ENCODE measurements at regions not wholly inside any gene's neighbourhood (a gene's known extent, or its start where the extent isn't known, plus 50 kb on each side); places are given as distances from the start of the nearest gene placed in this dataset.
A peak's percentile ranks its signal among the peaks of the same experiment; 100 is the strongest.
"Not testable (repeated sequence)": the region's sequence is repeated elsewhere in the genome, so short reads cannot be mapped to it uniquely, and the experiment has no call there.

DNA sequence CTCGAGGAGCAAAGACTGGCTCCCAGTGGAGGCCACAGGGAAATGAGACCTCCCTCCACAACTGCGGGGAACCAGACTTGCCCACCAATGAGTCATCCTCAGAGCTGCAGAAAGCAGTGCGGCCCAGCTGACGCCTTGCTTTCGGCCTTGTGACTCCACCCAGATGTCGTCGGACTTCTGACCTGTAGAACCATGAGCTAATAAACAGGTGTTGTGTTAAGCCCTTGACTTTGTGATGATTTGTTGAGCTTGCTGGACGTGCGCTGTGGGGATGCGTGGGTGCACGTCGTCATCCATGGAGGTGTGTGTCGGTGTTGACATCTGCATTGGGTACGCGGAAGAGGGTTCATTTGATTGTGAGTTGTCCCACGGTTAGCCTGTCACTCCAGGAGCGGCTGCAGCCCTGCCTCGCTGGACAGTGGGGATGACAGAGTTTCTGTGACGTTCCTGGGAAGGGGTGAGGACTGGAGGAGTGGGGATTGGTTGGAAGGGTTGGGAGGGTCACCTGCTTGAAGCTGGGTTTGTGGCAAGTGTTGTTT lies 154.1 kb downstream of the SH3BP4 start:
- Histone ChIP-seq H3K36me3 (ENCODE audit: control insufficient read depth, insufficient read depth, low read length) (no peaks in the 10 kb centered on the region), H3K27me3 (ENCODE audit: control insufficient read depth, insufficient read depth, low read length) (no peaks in the 10 kb centered on the region), H3K4me3 (ENCODE audit: low read depth, low read length) (no peak overlapping the region)
- TF ChIP-seq, protein P1, sequence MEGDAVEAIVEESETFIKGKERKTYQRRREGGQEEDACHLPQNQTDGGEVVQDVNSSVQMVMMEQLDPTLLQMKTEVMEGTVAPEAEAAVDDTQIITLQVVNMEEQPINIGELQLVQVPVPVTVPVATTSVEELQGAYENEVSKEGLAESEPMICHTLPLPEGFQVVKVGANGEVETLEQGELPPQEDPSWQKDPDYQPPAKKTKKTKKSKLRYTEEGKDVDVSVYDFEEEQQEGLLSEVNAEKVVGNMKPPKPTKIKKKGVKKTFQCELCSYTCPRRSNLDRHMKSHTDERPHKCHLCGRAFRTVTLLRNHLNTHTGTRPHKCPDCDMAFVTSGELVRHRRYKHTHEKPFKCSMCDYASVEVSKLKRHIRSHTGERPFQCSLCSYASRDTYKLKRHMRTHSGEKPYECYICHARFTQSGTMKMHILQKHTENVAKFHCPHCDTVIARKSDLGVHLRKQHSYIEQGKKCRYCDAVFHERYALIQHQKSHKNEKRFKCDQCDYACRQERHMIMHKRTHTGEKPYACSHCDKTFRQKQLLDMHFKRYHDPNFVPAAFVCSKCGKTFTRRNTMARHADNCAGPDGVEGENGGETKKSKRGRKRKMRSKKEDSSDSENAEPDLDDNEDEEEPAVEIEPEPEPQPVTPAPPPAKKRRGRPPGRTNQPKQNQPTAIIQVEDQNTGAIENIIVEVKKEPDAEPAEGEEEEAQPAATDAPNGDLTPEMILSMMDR (IDR thresholded peaks at IDR 0.05; ENCODE audit: insufficient read depth, low read length, poor library complexity, severe bottlenecking): no peak
- DNase-seq (ENCODE audit: low read depth): no peak

DNA sequence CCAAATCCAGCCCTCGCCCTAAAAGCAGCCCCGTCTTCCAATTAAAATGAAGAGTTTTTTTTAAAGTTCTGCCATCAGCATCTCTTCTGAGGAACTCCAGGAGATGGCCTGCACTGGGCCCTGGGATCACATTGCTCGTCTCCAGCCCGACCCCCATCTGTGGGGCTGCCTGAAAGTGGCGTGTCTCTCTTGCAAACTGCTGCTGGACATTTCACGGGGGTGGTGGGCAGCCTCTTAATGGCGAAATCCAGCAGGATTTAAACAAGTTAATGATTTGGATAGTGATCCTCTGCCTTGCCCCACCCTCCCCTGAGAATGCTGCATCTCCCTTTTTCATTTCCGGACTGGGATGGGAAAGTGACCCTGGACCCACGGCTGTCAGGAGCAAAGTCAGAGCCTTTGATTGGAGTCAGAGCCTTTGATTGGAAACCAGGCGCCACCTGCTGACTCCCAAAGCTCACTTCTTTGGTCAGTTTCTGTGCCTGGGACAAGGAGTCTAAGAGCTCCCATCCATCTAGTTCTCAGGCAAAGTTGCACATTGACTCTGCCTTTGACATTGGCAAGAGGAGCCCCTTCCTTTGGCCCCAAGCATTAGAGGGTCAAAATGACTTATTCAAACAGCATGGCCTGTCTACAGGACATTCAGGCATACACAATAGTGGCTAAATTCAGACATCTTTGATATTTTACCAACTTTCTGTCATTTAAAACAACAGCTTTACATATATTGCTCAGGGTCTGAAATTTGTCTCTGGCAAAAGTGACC lies 155.2 kb downstream of the SH3BP4 start:
- Histone ChIP-seq H3K4me3 (ENCODE audit: low read depth, low read length) (no peak overlapping the region), H3K27me3 (ENCODE audit: control insufficient read depth, insufficient read depth, low read length) (no peaks in the 10 kb centered on the region), H3K36me3 (ENCODE audit: control insufficient read depth, insufficient read depth, low read length) (no peaks in the 10 kb centered on the region)
- DNase-seq (ENCODE audit: low read depth): peak; percentile 25
- TF ChIP-seq, protein P1 (IDR thresholded peaks at IDR 0.05; ENCODE audit: insufficient read depth, low read length, poor library complexity, severe bottlenecking): peak; percentile 81

DNA sequence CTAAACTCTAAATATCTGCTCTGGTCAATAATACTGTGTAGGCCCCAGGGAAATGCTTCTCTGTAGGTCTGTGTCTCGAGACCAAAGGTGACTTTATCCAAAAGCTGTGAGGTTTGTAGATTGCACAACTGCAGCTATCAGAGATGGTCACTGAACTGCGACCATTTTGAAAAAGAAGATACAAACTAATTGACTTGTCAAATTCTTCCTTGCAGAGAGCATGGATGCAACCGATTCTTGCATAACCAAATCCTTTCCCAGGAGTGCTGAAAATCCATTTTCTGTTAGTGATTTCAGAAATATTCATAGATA lies 155.8 kb downstream of the SH3BP4 start:
- DNase-seq (ENCODE audit: low read depth): no peak
- TF ChIP-seq, protein P1 (IDR thresholded peaks at IDR 0.05; ENCODE audit: insufficient read depth, low read length, poor library complexity, severe bottlenecking): no peak
- H3K36me3 ChIP-seq (ENCODE audit: control insufficient read depth, insufficient read depth, low read length): no peaks in the 10 kb centered on the region
- no peak overlapping the region for H3K4me3 ChIP-seq (ENCODE audit: low read depth, low read length)
- no peaks in the 10 kb centered on the region for H3K27me3 ChIP-seq (ENCODE audit: control insufficient read depth, insufficient read depth, low read length)

DNA sequence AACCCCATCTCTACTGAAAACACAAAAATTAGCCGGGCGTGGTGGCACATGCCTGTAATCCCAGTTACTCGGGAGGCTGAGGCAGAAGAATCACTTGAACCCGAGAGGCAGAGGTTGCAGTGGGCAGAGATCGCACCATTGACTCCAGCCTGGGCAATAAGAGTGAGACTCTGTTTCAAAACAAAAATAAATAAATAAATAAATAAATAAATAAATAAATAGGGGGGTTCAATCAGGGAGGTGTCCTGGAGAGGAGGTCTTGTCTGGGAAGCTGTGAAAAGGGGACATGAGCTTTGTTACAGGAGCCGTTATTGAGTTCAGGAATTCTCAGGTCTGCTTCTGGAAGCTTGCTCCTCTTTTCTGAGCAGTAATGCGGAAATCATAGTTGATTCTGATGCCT lies 157.7 kb downstream of the SH3BP4 start:
- H3K27me3 ChIP-seq (ENCODE audit: control insufficient read depth, insufficient read depth, low read length); H3K4me3 ChIP-seq (ENCODE audit: low read depth, low read length); H3K36me3 ChIP-seq (ENCODE audit: control insufficient read depth, insufficient read depth, low read length); DNase-seq (ENCODE audit: low read depth): not testable (repeated sequence)

- Histone ChIP-seq H3K4me3 (ENCODE audit: low read depth, low read length) (no peak overlapping the region), H3K27me3 (ENCODE audit: control insufficient read depth, insufficient read depth, low read length) (no peaks in the 10 kb centered on the region), H3K36me3 (ENCODE audit: control insufficient read depth, insufficient read depth, low read length) (no peaks in the 10 kb centered on the region)
- DNase-seq (ENCODE audit: low read depth): no peak
- TF ChIP-seq, protein P1 (IDR thresholded peaks at IDR 0.05; ENCODE audit: insufficient read depth, low read length, poor library complexity, severe bottlenecking): no peak
Observed at GRCh38 chr2:235112365-235112764, 160.5 kb downstream of the SH3BP4 start.

- Histone ChIP-seq H3K4me3 (ENCODE audit: low read depth, low read length) (no peak overlapping the region), H3K27me3 (ENCODE audit: control insufficient read depth, insufficient read depth, low read length) (no peaks in the 10 kb centered on the region), H3K36me3 (ENCODE audit: control insufficient read depth, insufficient read depth, low read length) (no peaks in the 10 kb centered on the region)
- TF ChIP-seq, protein P1 (IDR thresholded peaks at IDR 0.05; ENCODE audit: insufficient read depth, low read length, poor library complexity, severe bottlenecking): no peak
- no peak for DNase-seq (ENCODE audit: low read depth)
Observed at GRCh38 chr2:235113854-235114253, 162.0 kb downstream of the SH3BP4 start.

Measured in kidney epithelial cell (primary cell).